Anterior cingulate cortex (tissue), 58 donors: ENCODE measurements at regions not wholly inside any gene's neighbourhood (a gene's known extent, or its start where the extent isn't known, plus 50 kb on each side); places are given as distances from the start of the nearest gene placed in this dataset.

Experiments used
- DNase-seq, 58 donors: peaks; one replicate each; lab custom pipeline; 2025; lab: John Stamatoyannopoulos, UW

DNA sequence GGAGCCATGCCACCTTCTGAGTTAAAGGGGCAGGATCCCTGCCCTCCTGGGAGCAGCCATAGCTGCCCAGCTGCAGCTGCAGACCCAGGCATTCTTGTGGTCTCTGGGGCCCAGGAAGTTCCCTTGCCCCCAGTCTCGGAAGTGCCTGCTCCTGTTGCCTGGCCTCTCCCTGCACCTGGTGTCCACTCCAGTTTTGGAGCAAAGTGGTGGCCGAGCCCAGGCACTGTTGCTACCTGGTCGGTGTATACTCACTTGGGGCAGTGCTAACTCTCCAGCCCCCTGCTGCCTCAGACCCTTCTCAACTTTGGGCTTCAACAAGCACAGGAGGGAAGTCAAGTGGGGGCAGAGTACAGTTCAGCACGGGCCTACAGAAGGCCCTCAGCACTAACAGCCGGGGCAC lies 352.9 kb upstream of the NCAM2 start:
- DNase-seq = no peak

DNA sequence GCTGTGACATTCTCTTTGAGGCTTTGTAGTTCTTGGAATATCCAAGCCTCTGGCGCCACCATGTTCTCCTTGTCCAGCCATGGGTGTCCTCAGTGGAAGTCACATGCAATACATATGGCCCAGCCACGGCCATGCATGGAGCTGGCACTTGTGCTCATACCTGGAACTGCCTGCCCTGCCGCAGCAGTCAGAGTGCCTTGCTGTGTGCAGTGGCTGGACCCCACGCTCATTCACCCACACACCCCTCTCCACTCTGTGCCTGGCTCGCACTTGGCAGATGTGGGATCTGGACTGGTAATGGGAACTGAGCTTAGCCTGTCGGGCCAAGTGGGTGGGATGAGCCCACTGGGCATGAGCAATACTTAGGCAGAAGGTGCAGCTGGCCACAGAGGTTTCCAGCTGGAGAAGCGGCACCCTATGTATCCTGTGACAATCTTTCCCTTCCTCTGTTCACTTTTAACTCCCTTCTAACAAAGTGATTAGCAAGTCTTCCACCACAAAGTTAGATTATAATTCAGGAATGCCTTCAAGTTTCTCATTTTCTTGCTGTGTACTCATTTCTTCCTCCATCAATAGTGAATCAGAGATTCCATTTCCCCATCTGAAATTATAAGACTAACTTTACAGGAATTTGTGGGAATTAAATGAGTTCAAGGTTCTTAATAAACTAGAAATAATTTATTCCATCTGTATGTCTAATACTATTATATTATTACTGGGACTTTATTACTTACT lies 351.6 kb upstream of the NCAM2 start:
- DNase-seq = no peak

DNA sequence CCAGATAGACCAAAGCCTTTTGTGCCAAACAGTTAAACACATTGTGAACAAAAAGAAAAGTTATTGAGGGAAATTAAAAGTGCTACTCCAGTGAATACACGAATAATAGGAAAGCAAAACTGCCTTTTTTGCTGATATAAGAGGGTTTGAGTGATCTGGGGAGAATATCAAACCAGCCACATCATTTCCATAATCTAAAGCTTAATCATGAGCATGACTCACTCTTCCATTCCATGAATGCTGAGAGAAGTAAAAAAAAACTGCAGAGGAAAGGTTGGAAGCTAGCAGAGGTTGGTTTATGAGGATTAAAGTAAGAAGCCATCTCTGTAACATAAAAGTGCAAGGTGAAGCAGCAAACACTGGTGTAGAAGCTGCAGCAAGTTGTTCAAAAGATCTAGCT lies 350.6 kb upstream of the NCAM2 start:
- DNase-seq = no peak

DNA sequence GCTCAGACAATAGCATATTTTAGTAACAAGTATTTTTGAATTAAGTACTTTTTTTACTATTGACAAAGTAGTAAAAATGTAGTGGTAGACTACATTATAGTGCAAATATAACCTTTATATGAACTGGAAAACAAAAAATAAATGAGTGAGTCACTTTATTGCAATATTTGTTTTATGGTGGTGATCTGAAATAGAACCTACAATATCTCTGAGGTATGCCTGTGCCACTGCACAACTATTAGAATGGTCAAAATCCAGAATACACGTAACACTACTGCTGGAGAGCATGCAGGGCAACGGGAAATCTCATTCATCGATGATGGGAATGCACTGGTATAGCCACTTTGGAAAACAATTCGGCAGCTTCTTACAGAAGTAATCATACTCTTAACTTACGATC lies 349.0 kb upstream of the NCAM2 start:
- DNase-seq = no peak

DNA sequence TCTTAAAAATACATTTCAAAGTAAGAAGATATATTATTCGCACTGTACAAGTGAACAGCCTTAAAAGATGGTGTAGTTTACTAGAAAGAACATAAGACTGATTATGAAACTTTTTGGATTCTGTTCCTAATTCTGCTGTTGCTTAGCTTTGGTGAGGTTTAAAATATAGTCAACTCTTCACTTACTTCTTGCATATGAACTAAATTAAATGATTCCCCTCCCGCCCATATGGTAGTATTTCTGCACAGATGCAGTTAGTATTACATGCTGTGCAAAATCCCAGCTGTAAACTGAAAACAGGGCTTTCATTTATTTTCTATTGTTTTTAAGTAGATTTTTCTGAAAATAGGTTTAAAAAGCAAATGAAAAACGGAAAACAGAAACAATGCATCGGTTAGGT lies 345.4 kb upstream of the NCAM2 start:
- no peak for DNase-seq

DNA sequence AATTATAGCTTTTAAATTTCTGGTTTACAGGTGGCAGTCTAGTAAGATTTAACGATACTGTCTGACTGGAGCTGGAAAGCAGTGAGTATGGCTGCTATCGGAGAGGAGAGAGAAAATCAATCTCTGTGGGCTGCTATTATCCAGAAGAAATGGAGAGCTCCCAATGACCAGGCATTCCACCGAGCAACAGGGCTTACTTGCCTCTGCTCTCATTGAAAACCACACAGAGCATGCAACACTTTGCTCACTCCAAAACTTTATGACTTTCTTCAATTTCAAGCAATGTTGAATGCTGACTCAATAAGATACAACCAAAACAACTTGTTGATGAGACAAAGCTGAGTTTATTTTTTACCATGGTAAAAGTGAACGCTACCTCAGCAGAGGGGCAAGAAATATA lies 337.0 kb upstream of the NCAM2 start:
- no peak for DNase-seq

DNA sequence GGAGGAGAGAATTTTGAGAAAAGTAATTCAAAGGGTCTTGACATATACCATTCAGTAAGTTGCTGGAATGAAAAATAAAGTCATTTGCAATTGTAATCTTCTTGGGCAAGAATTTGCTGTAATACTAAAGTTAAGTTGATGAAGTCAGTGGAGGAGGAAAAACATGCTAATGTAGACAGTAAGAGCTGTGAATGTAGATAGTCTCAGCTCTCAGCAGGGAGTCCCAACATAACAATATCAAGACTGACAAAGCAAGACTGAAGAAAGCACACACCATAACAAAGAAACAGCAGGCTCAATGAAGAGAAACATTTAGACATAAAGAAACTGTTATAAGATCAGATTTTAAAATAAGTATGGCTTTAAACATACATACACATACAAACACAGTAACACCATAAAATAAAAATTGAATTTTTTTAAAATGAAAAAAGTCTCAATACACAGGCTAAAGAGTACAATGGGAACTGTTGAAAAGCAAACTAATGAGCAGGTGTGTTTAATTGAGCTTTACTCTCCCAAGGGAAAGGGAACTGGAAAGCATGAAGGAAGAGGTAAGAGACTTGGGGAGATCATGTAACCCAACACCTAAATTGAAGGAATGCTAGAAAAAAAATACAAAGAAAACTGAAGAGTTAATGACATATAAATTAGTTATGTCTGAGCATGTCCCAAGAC lies 336.3 kb upstream of the NCAM2 start:
- DNase-seq = no peak

DNA sequence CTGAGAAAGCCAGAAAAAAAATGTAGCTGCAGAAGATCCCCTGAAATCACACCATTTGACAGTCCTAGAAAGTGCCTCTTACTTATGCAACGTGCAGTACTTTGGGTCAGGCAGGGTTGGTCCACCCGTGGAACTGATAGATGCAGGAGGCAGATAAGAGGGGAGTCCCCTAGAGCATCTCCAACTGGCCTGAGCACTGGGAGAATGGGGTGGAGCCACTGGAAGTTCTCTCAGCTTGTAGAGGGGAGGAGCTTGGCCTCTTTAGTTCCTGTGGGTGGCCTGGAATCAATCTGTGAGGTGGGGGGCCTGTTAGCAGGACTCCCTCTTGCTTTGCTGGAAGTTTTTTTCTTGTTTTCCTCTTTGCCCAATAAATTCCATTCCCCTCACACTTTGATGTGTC lies 335.7 kb upstream of the NCAM2 start:
- DNase-seq = no peak

DNA sequence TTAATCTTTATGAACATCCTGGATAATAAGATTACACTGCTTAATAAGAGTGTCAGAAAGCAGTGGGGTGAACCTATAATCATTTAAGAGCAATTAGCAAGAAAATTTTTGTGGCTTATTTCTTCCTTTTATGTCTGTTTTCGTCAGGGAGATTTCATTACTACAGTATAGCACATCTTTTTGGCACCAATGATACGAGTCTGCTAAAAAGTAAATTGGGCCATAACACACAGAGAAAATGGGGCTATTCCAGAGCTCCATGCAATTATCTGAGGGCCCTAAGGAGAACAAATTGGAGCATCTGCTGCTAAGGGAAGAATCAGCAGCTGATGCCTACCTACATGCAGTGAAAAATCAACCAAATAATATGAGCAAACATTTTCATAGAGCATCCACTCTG lies 330.3 kb upstream of the NCAM2 start:
- DNase-seq = no peak

DNA sequence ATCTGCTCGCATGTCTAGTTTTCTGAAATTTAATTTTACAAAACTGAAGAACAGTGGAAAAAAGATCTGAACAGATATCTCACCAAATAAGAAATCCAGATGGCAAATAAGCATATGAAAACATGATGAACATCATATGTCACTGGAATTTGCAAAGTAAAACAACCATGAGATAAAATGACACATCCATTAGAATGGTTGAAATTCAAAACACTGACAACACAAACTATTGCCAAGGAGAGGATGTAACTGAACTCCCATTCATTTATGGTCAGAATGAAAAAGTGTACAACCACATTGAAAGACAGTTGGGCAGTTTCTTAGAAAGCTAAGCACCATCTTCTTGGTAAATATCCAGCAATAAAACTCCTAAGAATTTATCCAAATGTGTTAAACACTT lies 312.7 kb upstream of the NCAM2 start:
- no peak for DNase-seq

DNA sequence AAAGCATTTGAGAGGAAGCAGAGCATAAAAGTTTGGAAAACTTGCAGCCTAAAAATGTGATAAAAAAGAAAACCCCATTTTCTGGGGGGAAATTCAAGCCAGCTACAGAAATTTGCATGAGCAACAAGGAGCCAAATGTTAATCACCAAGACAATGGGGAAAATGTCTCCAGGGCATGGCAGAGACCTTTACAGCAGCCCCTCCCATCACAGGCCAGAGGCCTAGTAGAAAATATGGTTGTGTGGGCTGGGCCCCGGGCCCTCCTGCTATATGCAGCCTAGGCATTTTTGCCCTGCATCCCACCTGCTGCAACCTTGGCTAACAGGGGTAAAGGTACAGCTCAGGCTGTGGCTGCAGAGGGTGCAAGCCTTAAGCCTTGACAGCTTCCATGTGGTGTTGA lies 299.6 kb upstream of the NCAM2 start:
- DNase-seq = no peak

DNA sequence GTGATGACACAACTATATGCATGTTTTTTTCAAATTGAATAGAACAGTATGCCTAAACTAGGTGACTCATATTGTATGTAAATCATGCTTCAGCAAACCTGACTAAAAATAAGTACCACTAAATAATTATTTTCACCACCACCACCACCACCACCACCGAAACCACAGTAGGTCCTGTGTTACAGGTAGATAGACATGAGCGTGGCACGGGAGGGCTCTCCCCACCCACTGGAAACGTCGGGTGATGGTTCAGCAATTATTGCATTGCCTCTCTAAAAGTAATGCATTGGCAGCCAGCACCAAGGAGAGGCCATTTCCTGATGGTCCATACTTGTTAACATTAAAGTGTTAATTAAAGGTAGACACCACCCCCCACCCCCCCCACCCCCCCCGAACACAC lies 297.0 kb upstream of the NCAM2 start:
- DNase-seq = no peak

DNA sequence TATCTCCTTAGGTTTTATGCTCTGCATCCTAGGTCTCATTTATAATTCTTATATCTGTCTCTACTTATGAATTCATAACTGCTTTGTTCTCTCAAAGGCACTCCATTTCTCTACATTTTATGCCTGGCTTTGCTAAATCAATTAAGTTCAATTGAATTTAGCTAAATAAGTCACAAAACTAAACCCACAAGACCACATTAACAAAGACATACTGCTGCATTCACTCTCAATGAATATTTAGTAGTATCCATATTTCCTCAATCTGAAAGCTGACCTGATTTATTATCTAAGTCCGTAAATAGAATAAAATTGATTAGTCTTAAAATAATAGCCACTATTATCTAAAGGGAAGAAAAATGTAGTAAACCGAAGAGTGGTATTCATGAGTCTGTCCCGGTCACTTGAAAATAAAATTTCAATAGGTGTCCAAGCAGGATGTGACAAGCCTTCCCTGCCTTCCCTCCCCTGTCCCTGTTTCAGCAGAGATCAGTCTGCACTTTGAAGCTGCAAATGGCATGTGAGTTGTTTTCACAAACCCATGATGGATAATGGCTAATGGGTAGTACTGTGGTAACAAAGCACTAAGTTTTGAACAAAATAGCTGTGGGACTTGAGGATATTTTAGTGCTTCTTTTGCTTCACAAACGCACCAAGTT lies 295.0 kb upstream of the NCAM2 start:
- no peak for DNase-seq

DNA sequence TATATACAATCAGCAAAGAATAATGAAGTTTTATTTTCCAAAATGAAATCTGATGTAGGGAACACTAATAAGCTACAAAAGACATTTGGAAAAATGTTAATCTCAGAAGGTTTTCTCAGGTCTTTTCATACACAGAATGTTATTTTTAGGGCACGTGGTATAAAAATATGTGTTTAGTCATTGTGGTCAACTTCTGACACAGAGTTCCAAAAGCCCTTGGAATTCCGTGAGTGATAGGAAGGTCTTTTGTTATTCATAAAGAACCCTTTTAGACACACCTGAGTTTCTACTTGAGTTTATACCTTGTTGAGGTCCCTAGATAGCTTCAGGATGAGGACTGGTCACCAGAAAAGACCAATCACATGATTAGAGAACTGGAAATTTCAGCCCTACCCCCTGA lies 277.6 kb upstream of the NCAM2 start:
- no peak for DNase-seq

DNA sequence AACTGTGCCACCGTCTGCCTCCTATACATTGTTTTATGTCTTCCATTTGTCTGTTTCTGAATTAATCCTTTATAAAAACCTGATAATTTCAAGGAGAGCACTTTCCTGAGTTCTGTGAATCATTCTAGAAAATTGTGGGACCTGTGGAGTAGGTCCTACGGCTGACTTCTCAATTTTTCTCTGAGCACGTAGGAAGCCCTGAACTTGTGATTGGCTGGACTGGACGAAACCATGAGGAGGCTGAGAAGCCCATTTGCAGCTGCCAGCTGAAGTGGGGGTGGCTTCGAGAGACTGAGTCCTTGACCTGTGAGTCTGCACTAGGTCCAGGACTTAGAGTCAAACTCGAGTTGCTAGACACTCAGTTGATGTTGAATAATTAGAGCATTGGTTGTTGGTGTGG lies 277.1 kb upstream of the NCAM2 start:
- no peak for DNase-seq

DNA sequence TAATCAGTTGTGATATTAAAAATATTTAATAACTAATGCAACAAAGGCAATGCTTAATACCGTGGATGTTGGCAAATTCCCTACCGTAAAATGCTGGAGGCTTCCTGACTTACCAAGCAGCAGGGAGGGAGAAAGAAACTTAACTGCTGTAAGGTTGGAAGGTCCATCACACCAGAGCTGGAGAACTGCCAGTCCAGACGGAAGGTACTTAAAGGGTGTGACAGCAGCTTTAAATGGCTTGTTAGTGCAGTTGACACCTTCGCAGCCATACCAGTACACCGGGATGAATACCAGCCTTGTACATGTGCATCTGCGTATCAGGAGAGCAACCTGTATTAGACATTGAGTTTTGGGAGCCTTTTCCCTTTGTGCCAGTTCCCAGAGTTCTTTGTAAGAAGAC lies 269.5 kb upstream of the NCAM2 start:
- no peak for DNase-seq

DNA sequence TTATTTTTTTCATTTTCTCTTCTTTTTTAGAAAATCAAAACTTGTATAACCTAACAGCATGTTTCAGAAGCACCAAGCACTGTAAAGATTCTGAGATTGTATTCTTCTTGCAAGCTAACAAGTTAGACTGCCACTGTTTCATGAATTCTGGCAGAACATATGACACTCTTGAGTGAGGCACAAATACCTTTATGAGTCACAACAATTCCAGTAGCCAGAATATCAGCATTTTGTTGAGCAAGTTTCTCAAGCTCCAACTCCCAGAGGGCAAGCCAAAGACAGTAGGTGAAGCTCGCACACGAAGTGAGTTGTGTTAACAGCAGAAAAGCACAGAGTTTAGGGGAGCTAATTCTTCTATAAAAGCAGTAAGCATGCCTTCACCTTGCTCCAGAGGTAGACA lies 268.8 kb upstream of the NCAM2 start:
- DNase-seq = no peak

DNA sequence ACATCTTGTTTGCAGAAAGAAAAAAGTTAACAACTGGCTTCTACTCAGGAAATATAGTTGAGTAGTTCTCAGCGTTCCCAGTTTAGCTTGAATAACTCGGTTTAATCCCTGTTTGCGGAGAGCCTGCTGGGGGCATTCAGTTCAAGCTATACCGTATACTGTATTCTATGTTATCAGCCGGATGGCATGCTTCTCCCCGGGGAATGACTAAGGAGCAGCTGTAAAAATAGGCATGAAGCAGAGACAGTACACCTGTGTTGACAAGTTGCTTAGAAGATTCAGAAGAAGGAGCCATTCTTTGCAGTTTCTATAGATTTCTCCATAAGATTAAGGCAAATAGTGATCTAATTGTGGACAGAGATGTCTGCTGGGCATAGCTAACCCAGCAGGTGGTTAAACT lies 267.8 kb upstream of the NCAM2 start:
- DNase-seq = no peak

DNA sequence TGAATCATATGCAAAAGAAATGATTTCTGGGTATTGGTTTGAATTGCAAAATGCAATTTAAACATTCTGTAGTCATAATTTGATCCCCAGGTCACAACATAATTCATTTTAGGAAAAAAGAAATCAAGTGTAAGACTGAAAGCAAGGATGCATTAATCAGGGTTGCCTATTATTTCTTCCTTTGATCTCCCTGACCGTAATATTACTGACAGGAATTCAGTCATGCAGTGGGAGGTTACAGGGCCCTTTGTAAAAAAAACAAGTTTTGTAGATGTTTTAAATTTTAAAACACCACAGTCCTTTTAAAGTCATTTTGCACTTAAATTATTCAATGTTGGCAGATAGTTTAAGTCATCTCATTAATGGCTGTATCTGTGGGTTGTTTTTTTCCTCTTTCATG lies 263.0 kb upstream of the NCAM2 start:
- no peak for DNase-seq

DNA sequence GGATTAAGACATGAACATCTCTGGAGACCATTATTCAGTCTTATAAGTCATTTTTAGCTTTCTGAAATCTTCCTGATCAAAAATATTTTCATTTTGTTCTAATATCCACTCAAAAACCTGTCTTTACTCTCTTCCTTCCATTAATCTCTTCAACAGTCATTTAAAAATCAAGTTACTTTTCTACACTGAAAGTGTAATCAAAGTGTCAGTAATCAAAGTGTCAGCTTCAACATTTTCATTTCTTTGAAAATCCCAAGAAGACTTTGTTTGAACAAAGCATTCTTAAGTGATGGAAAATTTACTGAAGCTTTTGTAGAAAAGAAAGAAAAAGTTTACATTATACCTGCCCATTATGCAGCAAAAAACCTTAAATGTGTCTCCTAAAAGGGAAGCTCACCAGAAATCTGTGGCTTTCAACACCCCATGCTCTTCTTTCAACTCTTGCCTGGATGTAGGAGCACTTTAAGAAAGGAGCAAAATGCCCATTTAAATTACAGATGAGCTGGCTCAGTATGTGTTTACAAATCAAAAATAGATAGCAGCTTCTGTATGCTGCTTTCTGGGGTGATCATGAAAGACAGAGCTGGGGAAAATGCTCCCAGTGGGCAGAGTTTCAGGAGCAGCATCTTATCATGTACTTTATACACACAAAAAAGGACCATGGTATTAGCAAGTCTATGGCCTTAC lies 260.8 kb upstream of the NCAM2 start:
- DNase-seq = no peak

DNA sequence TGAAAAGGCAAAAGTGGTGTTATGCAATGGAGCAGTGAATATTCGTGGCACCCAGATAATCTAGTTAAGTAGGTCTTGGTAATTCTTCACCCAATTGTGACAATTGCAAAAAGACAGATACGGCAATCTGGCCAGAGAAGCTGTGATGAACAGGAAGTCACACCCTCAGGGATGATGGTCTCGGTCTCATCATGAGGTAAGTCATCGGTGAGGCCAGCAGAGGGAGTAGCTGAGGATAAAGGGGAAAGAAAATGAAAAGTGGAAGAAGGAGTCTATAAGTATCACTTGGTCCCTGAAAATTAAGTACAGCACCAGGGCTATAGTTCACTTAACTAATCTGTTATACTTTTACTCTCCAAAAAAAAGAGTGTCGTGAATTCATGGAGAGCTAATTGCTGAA lies 258.8 kb upstream of the NCAM2 start:
- DNase-seq = no peak

DNA sequence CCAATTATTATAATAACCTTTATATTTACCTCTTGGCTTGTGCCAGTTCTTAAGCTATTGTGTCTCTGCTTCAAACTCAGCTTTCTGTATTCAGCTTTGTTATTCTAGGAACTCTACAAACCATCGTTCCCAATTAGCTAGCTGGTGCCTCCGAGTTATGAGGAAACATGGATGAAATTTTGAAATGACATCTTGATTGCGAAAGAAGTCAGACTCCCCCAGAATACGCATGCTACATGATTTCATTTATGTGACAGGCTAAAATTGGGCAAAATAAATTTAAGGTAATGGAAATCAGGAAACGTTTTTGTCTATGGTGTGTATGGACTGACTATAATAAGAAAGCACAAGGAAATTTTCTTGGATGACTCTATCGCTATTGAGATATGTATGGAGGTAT lies 256.8 kb upstream of the NCAM2 start:
- DNase-seq = no peak
